ENCODE measurements at regions not wholly inside any gene's neighbourhood (a gene's known extent, or its start where the extent isn't known, plus 50 kb on each side); places are given as distances from the start of the nearest gene placed in this dataset.
"Not testable (repeated sequence)": the region's sequence is repeated elsewhere in the genome, so short reads cannot be mapped to it uniquely, and the experiment has no call there.

DNA sequence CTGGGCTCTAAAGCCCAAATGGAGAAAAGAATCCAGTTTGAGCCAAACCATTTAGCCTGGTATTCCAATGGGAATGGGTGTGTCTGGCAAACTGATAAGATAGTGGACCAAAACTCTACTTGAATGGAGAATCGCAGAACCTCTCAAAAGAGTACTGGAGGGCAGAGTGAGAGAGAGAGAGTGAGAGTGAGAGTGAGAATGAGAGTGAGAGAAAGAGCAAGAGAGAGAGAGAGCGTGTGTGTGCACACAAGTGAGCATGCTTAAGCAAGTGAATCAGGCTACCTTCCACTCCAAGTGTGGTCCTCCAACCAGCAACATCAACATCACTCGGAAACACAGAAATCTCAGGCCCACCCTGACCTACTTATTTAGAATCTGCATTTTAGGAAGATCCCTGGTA is 58.8 kb downstream of the UQCRFS1 start:
- no peak for DNase-seq (ENCODE audit: low read depth)

GRCh38 chr19:29145756-29146155 is 67.2 kb downstream of the UQCRFS1 start:
- no peak for DNase-seq (ENCODE audit: low read depth)

DNA sequence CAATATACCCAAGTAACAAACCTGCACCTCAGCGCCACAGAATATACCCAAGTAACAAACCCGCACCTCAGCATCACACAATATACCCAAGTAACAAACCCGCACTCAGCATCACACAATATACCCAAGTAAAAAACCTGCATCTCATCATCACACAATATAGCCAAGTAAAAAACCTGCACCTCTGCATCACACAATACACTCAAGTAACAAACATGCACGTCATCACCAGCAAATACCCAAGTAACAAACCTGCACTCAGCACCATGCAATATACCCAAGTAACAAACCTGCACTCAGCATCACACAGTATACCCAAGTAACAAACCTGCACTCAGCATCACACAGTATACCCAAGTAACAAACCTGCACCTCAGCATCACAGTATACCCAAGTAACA is 69.8 kb downstream of the UQCRFS1 start:
- DNase-seq (ENCODE audit: low read depth), result no peak

DNA sequence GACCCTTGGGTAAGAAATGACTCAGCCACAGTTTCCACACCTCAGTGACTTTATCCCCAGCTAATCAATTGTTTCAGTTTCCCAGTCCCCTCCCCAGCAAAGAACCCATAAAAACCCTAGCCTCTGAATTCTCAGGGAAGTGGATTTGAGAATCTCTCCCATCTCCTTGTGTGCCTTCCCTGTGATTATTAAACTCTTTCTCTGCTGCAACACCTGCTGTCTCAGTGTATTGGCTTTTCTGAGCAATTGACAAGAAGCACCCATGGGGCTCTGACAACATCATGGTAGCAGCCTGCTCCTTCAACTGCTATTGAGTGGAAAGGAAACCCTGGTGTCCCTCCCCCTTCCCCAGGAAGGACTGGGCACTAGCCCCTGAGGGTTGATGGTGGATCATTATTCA is 73.7 kb downstream of the UQCRFS1 start:
- no peak for DNase-seq (ENCODE audit: low read depth)

DNA sequence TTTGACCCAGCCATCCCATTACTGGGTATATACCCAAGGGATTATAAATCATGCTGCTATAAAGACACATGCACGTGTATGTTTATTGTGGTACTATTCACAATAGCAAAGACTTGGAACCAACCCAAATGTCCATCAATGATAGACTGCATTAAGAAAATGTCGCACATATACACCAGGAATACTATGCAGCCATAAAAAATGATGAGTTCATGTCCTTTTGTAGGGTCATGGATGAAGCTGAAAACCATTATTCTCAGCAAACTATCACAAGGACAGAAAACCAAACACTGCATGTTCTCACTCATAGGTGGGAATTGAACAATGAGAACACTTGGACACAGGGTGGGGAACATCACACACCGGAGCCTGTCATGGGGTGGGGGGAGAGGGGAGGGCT is 74.7 kb downstream of the UQCRFS1 start:
- DNase-seq (ENCODE audit: low read depth), result not testable (repeated sequence)

- no peak for DNase-seq (ENCODE audit: low read depth)
Observed at GRCh38 chr19:29131456-29131855, 81.5 kb downstream of the UQCRFS1 start.

GRCh38 chr19:29129148-29129547 is 83.8 kb downstream of the UQCRFS1 start:
- no peak for DNase-seq (ENCODE audit: low read depth)

DNA sequence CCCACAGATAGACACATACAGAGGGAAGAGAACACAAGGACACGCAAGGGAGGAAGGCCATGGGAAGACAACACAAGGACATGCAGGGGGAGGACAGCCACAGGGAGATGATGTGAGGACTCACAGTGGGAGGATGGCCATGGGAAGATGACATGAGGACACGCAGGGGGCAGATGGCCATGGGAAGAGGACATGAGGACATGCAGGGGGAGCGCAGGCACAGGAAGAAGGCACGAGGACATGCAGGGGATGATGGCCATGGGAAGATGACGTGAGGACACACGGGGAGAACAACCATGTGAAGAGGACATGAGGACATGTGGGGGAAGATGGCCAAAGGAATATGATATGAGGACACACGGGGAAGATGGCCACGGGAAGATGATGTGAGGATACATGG is 84.7 kb downstream of the UQCRFS1 start:
- DNase-seq (ENCODE audit: low read depth), result no peak

- DNase-seq (ENCODE audit: low read depth), result no peak
Observed at GRCh38 chr19:29122185-29122584, 90.8 kb downstream of the UQCRFS1 start.

DNA sequence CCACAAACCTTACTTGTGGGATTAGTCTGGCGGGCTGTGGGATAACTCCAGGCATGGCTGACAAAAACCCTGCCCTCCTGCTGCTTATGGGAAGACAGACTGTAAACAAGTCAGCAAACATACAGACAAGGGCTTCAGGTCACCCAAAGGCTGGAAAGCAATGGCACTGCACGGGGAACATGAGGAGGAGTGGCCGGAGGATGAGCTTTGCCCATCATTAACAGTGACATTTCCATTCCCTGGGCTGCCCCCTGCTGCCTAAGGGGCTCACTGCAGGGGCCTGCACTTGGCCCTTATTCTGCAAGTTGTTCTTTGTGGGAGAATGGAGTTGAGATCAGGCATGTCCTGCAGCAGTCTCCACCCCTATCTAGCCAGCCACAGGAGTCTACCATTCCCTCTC is 91.3 kb downstream of the UQCRFS1 start:
- DNase-seq (ENCODE audit: low read depth), result no peak

GRCh38 chr19:29120466-29120865 is 92.5 kb downstream of the UQCRFS1 start:
- DNase-seq (ENCODE audit: low read depth), result no peak

DNA sequence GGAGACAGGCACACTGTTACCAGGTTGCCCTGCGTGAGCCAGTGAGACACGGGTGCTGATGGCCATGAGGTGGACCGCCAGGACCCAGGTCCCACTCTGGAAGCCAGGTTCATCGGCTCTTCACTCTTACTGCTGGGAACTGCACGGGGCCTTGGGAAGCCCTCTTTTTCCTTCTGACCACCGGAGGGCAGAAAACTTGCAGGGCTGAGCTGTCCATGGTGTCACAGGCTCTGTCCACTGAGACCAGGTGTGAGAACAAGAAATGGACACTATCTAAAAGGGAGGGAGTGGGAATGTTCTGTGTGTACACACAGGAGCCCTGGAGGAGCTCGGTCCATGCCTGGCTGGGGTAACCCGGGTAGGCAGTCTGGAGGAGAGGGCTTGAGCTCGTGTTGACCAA is 93.4 kb downstream of the UQCRFS1 start:
- DNase-seq (ENCODE audit: low read depth), result no peak

GRCh38 chr19:29118389-29118788 is 94.6 kb downstream of the UQCRFS1 start:
- DNase-seq (ENCODE audit: low read depth), result no peak

DNA sequence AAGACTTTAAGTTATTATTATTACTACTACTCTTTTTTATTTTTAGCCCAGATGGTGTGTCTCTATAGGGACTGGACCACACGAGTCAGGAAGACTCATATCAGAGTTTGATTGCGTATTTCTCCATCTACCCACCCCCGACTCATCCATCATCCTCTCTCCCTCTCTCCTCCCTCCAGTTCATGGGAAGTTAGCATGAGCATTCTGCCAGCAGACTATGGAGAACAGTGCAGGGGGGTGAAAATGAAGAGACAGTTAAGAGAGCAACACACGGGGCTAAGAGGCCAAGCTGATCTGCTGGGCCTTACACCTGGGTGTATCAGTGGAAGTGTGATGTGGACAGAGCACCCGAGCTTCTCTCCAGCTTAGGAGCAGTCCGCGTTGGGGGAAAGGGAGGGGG is 95.0 kb downstream of the UQCRFS1 start:
- no peak for DNase-seq (ENCODE audit: low read depth)

GRCh38 chr19:29115181-29115580 is 97.8 kb downstream of the UQCRFS1 start:
- no peak for DNase-seq (ENCODE audit: low read depth)

- no peak for DNase-seq (ENCODE audit: low read depth)
Observed at GRCh38 chr19:29113838-29114237, 99.1 kb downstream of the UQCRFS1 start.

DNA sequence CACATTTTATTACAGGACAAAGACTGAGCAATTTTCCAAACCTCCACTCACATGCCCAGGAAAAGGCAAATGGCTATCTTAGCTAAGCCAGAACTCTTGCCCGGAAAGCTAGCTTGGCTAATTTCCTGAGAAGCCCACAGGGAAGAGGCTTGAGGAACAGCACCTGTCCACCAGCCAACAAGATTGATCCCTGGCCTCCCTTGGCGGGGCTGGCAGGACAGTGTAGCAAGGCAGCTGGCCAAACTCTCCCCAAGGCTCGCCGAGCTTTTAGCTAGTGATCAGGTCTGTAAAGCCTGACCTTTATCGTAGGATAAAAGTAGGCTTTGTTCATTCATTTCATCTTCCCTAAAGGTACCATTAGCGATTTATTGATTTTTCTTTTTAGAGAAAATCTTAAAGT is 101.4 kb downstream of the UQCRFS1 start:
- DNase-seq (ENCODE audit: low read depth), result no peak

DNA sequence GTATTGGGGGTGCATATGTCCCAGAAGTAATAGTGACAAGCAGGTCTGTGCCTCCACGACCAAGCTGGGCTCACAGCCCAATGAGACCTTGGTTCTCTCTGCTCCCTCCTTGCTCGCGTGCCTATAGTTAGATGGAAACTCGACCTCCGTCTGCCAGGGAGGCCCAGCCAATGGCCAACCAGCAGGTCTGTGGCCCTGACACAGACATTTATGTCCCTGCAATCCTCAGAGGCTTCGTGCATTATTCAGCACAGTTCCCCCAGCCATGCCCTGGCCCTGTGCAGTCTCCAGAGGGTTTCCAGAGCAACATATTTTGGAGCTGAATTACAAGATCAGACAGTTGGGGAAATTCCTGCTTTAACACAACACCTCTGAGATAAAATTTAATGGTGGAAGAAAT is 105.1 kb downstream of the UQCRFS1 start:
- DNase-seq (ENCODE audit: low read depth), result no peak

GRCh38 chr19:29106346-29106885 is 106.5 kb downstream of the UQCRFS1 start:
- DNase-seq (ENCODE audit: low read depth), result no peak

GRCh38 chr19:29105629-29106292 is 107.2 kb downstream of the UQCRFS1 start:
- DNase-seq (ENCODE audit: low read depth), result no peak

- DNase-seq (ENCODE audit: low read depth), result no peak
Observed at GRCh38 chr19:29104605-29105241, 108.2 kb downstream of the UQCRFS1 start.

DNA sequence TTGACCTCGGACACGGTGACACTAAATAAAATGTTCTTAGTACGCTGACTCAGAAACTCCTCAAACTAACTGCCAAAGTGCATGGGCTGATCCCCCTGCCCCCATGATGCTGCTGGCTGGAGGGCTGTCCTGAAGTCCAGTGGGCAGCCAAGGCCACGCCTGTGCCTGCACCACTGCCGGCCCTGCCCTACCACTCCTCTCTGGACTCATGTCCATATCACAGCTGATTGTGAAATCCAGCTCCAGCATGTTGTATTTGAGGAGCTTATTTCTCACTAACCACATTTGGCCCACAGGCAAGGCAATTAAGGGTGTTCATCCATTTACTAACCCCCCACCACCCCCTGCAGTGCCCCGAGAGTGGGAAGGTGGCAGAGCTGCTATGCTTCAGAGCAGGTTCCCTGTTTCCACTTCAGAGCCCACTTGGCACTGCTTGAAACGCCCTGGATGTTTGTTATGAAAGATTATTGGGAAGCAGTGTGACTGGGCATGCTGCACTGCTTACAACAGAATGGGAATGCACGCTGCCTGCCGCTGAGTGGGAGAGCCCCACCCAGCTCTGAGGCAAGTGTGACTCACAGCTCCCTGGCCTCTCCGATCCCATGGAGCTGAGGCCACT is 114.0 kb downstream of the UQCRFS1 start:
- no peak for DNase-seq (ENCODE audit: low read depth)

DNA sequence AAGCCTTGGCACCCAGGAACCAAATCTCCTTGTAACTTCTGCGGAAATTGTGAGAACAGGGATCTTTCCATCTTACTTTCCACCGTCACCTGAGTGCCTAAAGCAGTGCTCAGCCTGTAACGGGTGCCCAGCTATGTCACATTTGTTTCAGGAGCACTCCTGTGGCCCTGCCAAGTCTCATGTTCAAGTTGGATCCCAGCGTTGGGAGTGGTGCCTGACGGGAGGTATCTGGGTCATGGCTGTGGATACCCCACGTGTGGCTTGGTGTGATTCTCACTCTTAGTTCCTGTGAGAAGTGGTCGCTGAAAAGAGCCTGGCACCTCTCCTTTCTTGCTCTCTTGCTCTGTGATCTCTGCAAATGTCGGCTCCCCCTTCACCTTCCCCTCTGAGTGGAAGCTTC is 114.9 kb downstream of the UQCRFS1 start:
- DNase-seq (ENCODE audit: low read depth), result no peak

Data from CMK (cell line).